HCT116 (cell line): ENCODE measurements at regions not wholly inside any gene's neighbourhood (a gene's known extent, or its start where the extent isn't known, plus 50 kb on each side); places are given as distances from the start of the nearest gene placed in this dataset.

Source experiments
- ATAC-seq: fragments of 200-7000 bp; cut with Tn5 transposase; 2 replicates; pipeline ENCODE4 v1.9.1; 2020; ENCODE audit warnings: mild to moderate bottlenecking, moderate library complexity
- BruUV-seq: library from RNA; stranded (reverse); fragments of 400-500 nt; replicated peaks from 2 replicates; lab custom pipeline; 2021; lab: Mats Ljungman, UMichigan
- CTCF ChIA-PET: fragments of 300-600 bp; sonication (Branson Sonifier 250); formaldehyde crosslinking; loops from one replicate; lab custom pipeline; 2021; ENCODE audit warnings: antibody characterized with exemption; lab: Charles Lee
- POLR2A ChIA-PET: fragments of 300-600, 350-600 bp; sonication (Branson Sonifier 250); formaldehyde crosslinking; loops from one replicate; lab custom pipeline; 2021; ENCODE audit warnings: antibody characterized with exemption; lab: Charles Lee
- RAD21 ChIA-PET, 2 experiments: fragments of 300-600 bp; sonication (Branson Sonifier 250); formaldehyde crosslinking; loops; one replicate each; lab custom pipeline; 2023; ENCODE audit warnings: low total read pairs in 2 of 2; ENCODE audit not compliant: uncharacterized antibody in 2 of 2, unreplicated experiment in 2 of 2, low non-redundant PET in 1 of 2; lab: Charles Lee
- DNase-seq: peaks from one replicate; pipeline ENCODE4 v3.0.0-alpha.2; 2010; ENCODE audit warnings: low read depth, low spot score
- H2AFZ ChIP-seq: fragments of 200-600 bp; shearing (Covaris generic), sonication (generic); 2 replicates; pipeline ENCODE4 v1.6.1; 2017; ENCODE audit warnings: low read depth, mixed run types, mixed read lengths, antibody characterized with exemption, low read length; ENCODE audit not compliant: poor library complexity, severe bottlenecking
- H3K27ac ChIP-seq: 2 replicates; pipeline ENCODE4 v1.5.1; 2012; ENCODE audit warnings: low read depth, low read length
- H3K27me3 ChIP-seq: fragments of 200-600 bp; sonication (generic); 2 replicates; pipeline ENCODE4 v1.6.1; 2016; ENCODE audit warnings: mixed run types, low read length, mixed read lengths; ENCODE audit not compliant: insufficient read depth
- H3K36me3 ChIP-seq, 2 experiments: fragments of 200-500 bp in 1 of 2; fragments of 200-600 bp in 1 of 2; sonication (Bioruptor generic) in 1 of 2; sonication (generic) in 1 of 2; 2 replicates each; pipeline versions ENCODE4 v1.5.1 to v1.6.1; 2014 to 2016; ENCODE audit warnings: low read length in 2 of 2, inconsistent platforms in 1 of 2, mixed read lengths in 1 of 2, mixed run types in 1 of 2; ENCODE audit not compliant: insufficient read depth in 2 of 2, control insufficient read depth in 1 of 2
- H3K4me1 ChIP-seq, 2 experiments: fragments of 200-600 bp in 1 of 2; sonication (generic) in 1 of 2; 2 replicates each; pipeline versions ENCODE4 v1.5.1 to v1.6.1; 2012 to 2017; ENCODE audit warnings: low read length in 2 of 2, inconsistent platforms in 1 of 2, mild to moderate bottlenecking in 1 of 2, mixed read lengths in 1 of 2, mixed run types in 1 of 2, moderate library complexity in 1 of 2; ENCODE audit not compliant: insufficient read depth in 2 of 2, control insufficient read depth in 1 of 2
- H3K4me2 ChIP-seq: fragments of 200-600 bp; sonication (generic); 2 replicates; pipeline ENCODE4 v1.6.1; 2017; ENCODE audit warnings: mixed run types, low read length, mixed read lengths
- H3K4me3 ChIP-seq, 2 experiments: fragments of 200-600 bp in 1 of 2; sonication (generic) in 1 of 2; replicated peaks in 1 of 2; 2 replicates each; pipeline ENCODE4 v1.5.1; 2011 to 2016; ENCODE audit warnings: low read length in 2 of 2, control low read depth in 1 of 2, low read depth in 1 of 2, mild to moderate bottlenecking in 1 of 2, mixed read lengths in 1 of 2, mixed run types in 1 of 2
- H3K79me2 ChIP-seq: fragments of 200-600 bp; sonication (generic); 2 replicates; pipeline ENCODE4 v1.6.1; 2017; ENCODE audit warnings: mild to moderate bottlenecking, mixed run types, low read length, moderate library complexity, mixed read lengths; ENCODE audit not compliant: insufficient read depth
- H3K9ac ChIP-seq: fragments of 200-600 bp; sonication (generic); 2 replicates; pipeline ENCODE4 v1.6.1; 2016; ENCODE audit warnings: low read length, mixed read lengths
- H3K9me2 ChIP-seq: fragments of 200-600 bp; sonication (generic), shearing (Covaris generic); 2 replicates; pipeline ENCODE4 v1.6.1; 2017; ENCODE audit warnings: mixed run types, mild to moderate bottlenecking, moderate library complexity; ENCODE audit not compliant: insufficient read depth
- H3K9me3 ChIP-seq, 2 experiments: fragments of 200-500 bp in 1 of 2; fragments of 200-600 bp in 1 of 2; sonication (Bioruptor generic) in 1 of 2; sonication (generic) in 1 of 2; 2 replicates each; pipeline ENCODE4 v1.6.1; 2014 to 2017; ENCODE audit warnings: low read length in 2 of 2, mixed read lengths in 2 of 2, inconsistent platforms in 1 of 2, low read depth in 1 of 2, mild to moderate bottlenecking in 1 of 2, mixed run types in 1 of 2, moderate library complexity in 1 of 2; ENCODE audit not compliant: control insufficient read depth in 1 of 2, insufficient read depth in 1 of 2
- H4K20me1 ChIP-seq: fragments of 200-600 bp; sonication (generic), shearing (Covaris generic); 2 replicates; pipeline ENCODE4 v1.6.1; 2017; ENCODE audit warnings: mixed run types, mild to moderate bottlenecking, moderate library complexity; ENCODE audit not compliant: insufficient read depth
- ATF3 ChIP-seq: IDR thresholded peaks from 2 replicates; pipeline ENCODE4 v1.6.1; 2012
- CBX3 ChIP-seq: IDR thresholded peaks from 2 replicates; pipeline ENCODE4 v1.6.1; 2012; ENCODE audit warnings: low read depth
- CEBPB ChIP-seq: IDR thresholded peaks from 2 replicates; pipeline ENCODE4 v1.6.1; 2012; ENCODE audit warnings: low read depth
- ELF1 ChIP-seq: IDR thresholded peaks from 2 replicates; pipeline ENCODE4 v1.6.1; 2012; ENCODE audit warnings: low read depth, borderline replicate concordance
- EZH2 ChIP-seq: fragments of 200-600 bp; sonication (generic); IDR thresholded peaks from 2 replicates; pipeline ENCODE4 v1.6.1; 2017; ENCODE audit warnings: antibody characterized with exemption, mixed run types
- EZH2phosphoT487 ChIP-seq: fragments of 200-600 bp; IDR thresholded peaks from 2 replicates; pipeline ENCODE4 v1.6.1; 2018; ENCODE audit warnings: antibody characterized with exemption, borderline replicate concordance
- FOSL1 ChIP-seq: IDR thresholded peaks from 2 replicates; pipeline ENCODE4 v1.6.1; 2012; ENCODE audit warnings: low read depth
- JUND ChIP-seq: IDR thresholded peaks from 2 replicates; pipeline ENCODE4 v1.6.1; 2012
- POLR2A ChIP-seq: IDR thresholded peaks from 2 replicates; pipeline ENCODE4 v1.7.0; 2011; ENCODE audit warnings: borderline replicate concordance; ENCODE audit not compliant: insufficient read depth, insufficient read length; ENCODE audit errors: extremely low read depth
- RAD21 ChIP-seq: IDR thresholded peaks from 2 replicates; pipeline ENCODE4 v1.6.1; 2012; ENCODE audit warnings: low read depth, mild to moderate bottlenecking
- REST ChIP-seq: IDR thresholded peaks from 2 replicates; pipeline ENCODE4 v1.6.1; 2012; ENCODE audit warnings: low read depth
- SIN3A ChIP-seq: IDR thresholded peaks from 2 replicates; pipeline ENCODE4 v1.6.1; 2012; ENCODE audit warnings: low read depth
- SP1 ChIP-seq: IDR thresholded peaks from 2 replicates; pipeline ENCODE4 v1.6.1; 2012; ENCODE audit warnings: low read depth
- TCF7L2 ChIP-seq: IDR thresholded peaks from 2 replicates; pipeline ENCODE4 v1.7.0; 2011; ENCODE audit warnings: borderline replicate concordance, inconsistent platforms; ENCODE audit not compliant: insufficient read depth, insufficient read length; ENCODE audit errors: extremely low read depth
- ZBTB33 ChIP-seq: IDR thresholded peaks from 2 replicates; pipeline ENCODE4 v1.6.1; 2011; ENCODE audit warnings: mild to moderate bottlenecking, low read length, moderate library complexity; ENCODE audit not compliant: insufficient replicate concordance; ENCODE audit errors: extremely low read depth
- ZFX ChIP-seq: fragments of 450-650 bp; IDR thresholded peaks from 2 replicates; pipeline ENCODE4 v1.6.1; 2017
- ZNF274 ChIP-seq: fragments of 200-500 bp; sonication (Bioruptor generic); IDR thresholded peaks from 2 replicates; pipeline ENCODE4 v1.6.1; 2014; ENCODE audit warnings: mild to moderate bottlenecking, low read depth, low read length, inconsistent platforms
- intact Hi-C: fragments of 100-400 bp; cut with micrococcal nuclease; formaldehyde crosslinking; loops from 2 replicates; pipeline ENCODE4 v1.10.0; 2022
- TF ChIP-seq, protein P1 (sequence below): IDR thresholded peaks from 2 replicates; pipeline ENCODE4 v1.6.1; 2012

GRCh38 chr7:136479922-136480321, 388.5 kb upstream of the CHRM2 start:
- no peak for ATAC-seq
- no peak for TF ChIP-seq EZH2
- no peak for TF ChIP-seq CEBPB
- TF ChIP-seq ELF1: no peak
- TF ChIP-seq JUND: no peak
- no peak for TF ChIP-seq ZNF274
- TF ChIP-seq SIN3A: no peak
- no peak for TF ChIP-seq TCF7L2
- TF ChIP-seq EZH2phosphoT487: no peak
- TF ChIP-seq RAD21: no peak
- TF ChIP-seq FOSL1: no peak
- TF ChIP-seq, protein P1, sequence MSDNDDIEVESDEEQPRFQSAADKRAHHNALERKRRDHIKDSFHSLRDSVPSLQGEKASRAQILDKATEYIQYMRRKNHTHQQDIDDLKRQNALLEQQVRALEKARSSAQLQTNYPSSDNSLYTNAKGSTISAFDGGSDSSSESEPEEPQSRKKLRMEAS: no peak
- no peak for TF ChIP-seq CBX3
- no peak for TF ChIP-seq ATF3
- TF ChIP-seq SP1: no peak
- TF ChIP-seq ZFX: no peak
- no peak for TF ChIP-seq ZBTB33
- TF ChIP-seq REST: no peak
- TF ChIP-seq POLR2A: no peak
- TF ChIP-seq, all 23 proteins: peak for 0
- DNase-seq: no peak
- Histone ChIP-seq H3K9me2 (no peaks in the 10 kb centered on the region), H3K4me2 (no peak overlapping the region), H4K20me1 (no peaks in the 10 kb centered on the region), H3K4me3 (no peak overlapping the region), H3K9me3 (peaks cover 0 to 5% of the 10 kb centered on the region in 2 experiments; a peak in 2 of 4 replicates), H3K4me1 (no peaks in the 10 kb centered on the region), H2AFZ (no peak overlapping the region), H3K36me3 (no peaks in the 10 kb centered on the region), H3K27ac (no peak overlapping the region), H3K9ac (no peak overlapping the region), H3K79me2 (no peaks in the 10 kb centered on the region), H3K27me3 (no peaks in the 10 kb centered on the region)
- POLR2A ChIA-PET: no interaction called here
- intact Hi-C loops: no loop called here
- RAD21 ChIA-PET: no interaction called here
- BruUV-seq: no TSS peak
- CTCF ChIA-PET: no interaction called here
